ENCODE measurements at regions not wholly inside any gene's neighbourhood (a gene's known extent, or its start where the extent isn't known, plus 50 kb on each side); places are given as distances from the start of the nearest gene placed in this dataset.

DNA sequence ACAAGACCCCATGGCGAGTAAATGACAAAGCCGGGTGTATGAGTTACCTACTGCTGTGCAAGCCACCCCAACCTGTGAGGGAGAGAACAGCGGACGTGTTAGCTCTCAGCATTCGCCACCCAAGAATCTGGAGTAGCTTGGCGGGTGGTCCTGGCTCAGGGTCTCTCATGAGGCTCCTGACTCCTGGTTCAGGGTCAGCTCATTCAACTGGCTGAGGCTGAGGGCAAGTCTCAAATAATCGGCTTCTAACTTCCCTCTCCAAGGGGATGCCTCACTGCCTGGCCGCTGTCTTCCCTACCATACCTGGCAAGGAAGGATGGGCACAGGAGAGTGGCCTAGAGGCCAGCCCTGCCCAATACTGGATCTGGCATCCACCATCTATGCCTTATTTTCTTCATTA lies 94.2 kb downstream of the HTR5A start:
- no peak for TF ChIP-seq POLR2A (IDR thresholded peaks at IDR 0.05)
- TF ChIP-seq, protein P1, sequence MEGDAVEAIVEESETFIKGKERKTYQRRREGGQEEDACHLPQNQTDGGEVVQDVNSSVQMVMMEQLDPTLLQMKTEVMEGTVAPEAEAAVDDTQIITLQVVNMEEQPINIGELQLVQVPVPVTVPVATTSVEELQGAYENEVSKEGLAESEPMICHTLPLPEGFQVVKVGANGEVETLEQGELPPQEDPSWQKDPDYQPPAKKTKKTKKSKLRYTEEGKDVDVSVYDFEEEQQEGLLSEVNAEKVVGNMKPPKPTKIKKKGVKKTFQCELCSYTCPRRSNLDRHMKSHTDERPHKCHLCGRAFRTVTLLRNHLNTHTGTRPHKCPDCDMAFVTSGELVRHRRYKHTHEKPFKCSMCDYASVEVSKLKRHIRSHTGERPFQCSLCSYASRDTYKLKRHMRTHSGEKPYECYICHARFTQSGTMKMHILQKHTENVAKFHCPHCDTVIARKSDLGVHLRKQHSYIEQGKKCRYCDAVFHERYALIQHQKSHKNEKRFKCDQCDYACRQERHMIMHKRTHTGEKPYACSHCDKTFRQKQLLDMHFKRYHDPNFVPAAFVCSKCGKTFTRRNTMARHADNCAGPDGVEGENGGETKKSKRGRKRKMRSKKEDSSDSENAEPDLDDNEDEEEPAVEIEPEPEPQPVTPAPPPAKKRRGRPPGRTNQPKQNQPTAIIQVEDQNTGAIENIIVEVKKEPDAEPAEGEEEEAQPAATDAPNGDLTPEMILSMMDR (IDR thresholded peaks at IDR 0.05) = no peak
- no peak for TF ChIP-seq POLR2AphosphoS5 (IDR thresholded peaks at IDR 0.05)
- Histone ChIP-seq H3K27ac (no peak overlapping the region), H3K9me3 (no peaks in the 10 kb centered on the region), H3K36me3 (no peaks in the 10 kb centered on the region), H3K27me3 (peaks cover 0 to 18% (median 0%) of the 10 kb centered on the region in 3 donors), H3K4me1 (no peaks in the 10 kb centered on the region), H3K4me3 (no peak overlapping the region)
- DNase-seq = no peak
- intact Hi-C loops (cut with DNase I; ENCODE audit: low total_unique reads) = no loop called here
- WGBS, 5 donors = 86 to 92% (median 90%) methylated on average over 7 to 8 of the region's 8 CpGs

DNA sequence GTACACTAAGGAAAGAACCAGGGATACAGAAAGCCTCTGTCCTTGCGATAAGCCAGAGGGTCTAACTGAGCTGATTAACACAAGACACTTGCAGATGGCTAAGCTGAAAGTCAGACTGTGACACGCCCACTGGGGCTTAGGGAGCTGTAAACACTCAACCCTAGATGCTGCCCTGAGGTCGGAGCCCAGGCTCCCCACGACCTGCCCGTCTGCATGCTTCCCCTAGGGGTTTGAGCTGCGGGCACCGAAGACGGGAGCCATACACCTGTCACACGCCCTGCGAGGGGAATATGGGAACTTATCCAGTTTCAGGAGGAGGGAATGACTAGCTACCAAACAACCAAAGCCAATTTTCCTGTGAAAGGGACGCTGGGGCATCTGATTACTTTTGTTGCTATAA lies 96.0 kb downstream of the HTR5A start:
- TF ChIP-seq EP300 (IDR thresholded peaks at IDR 0.05) (no peak), POLR2AphosphoS5 (IDR thresholded peaks at IDR 0.05) (no peak), POLR2A (IDR thresholded peaks at IDR 0.05) (no peak)
- TF ChIP-seq, protein P1 (IDR thresholded peaks at IDR 0.05) = no peak
- Histone ChIP-seq H3K27ac (peak overlapping the region in 3 of 5 donors; percentile 41 to 64 (median 42)), H3K4me3 (no peak overlapping the region), H3K4me1 (no peaks in the 10 kb centered on the region), H3K27me3 (peaks cover 0 to 24% (median 0%) of the 10 kb centered on the region in 3 donors), H3K36me3 (no peaks in the 10 kb centered on the region), H3K9me3 (no peaks in the 10 kb centered on the region)
- intact Hi-C loops (cut with DNase I; ENCODE audit: low total_unique reads) = no loop called here
- no peak for DNase-seq
- WGBS, 5 donors = 55 to 79% (median 72%) methylated on average over 3 to 11 of the region's 11 CpGs

DNA sequence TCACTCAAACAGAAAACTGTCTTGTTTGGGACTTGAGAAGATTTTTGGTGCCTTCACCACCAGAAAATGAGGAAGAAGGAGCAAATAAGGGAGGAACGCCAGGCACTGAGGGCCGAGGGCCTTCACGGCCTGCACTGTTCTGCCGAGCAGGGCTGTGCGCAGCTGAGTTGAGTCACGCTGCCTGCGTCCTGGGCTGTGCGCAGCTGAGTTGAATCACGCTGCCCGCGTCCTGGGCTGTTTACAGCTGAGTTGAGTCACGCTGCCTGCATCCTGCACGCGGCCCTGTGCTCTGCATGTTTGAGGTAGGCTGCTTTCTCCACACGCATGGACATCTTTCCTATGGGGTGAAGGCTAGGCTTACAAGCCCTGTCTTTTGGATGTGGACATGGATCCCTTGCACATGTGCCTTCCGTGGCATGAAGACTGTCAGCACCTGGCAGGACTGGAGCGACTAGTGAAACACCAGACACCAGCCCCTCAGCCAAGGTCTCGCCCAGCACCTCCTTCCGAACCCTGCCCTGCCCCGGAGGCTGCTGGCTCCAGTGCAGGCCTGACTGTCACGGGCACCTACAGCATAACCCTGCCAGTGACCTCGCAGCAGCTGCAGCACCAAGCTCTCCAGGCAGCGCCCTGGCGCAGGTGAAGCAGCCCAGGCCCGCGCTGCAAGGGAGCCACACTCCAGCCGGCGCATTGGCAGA lies 96.7 kb downstream of the HTR5A start:
- 44 to 89% (median 61%) methylated on average over 15 to 28 of the region's 28 CpGs for WGBS, 5 donors
- no peaks in the 10 kb centered on the region for H3K4me1 ChIP-seq
- H3K9me3 ChIP-seq = no peaks in the 10 kb centered on the region
- H3K27ac ChIP-seq = peak overlapping the region in 3 of 5 donors; percentile 41 to 64 (median 42)
- TF ChIP-seq EP300 (IDR thresholded peaks at IDR 0.05) (no peak), POLR2AphosphoS5 (IDR thresholded peaks at IDR 0.05) (no peak), POLR2A (IDR thresholded peaks at IDR 0.05) (no peak)
- TF ChIP-seq, protein P1 (IDR thresholded peaks at IDR 0.05) = no peak
- no peaks in the 10 kb centered on the region for H3K36me3 ChIP-seq
- peaks cover 0 to 24% (median 0%) of the 10 kb centered on the region in 3 donors for H3K27me3 ChIP-seq
- peak in 1 of 2 donors; percentile 34 for DNase-seq
- no peak overlapping the region for H3K4me3 ChIP-seq
- intact Hi-C loops (cut with DNase I; ENCODE audit: low total_unique reads) = no loop called here

DNA sequence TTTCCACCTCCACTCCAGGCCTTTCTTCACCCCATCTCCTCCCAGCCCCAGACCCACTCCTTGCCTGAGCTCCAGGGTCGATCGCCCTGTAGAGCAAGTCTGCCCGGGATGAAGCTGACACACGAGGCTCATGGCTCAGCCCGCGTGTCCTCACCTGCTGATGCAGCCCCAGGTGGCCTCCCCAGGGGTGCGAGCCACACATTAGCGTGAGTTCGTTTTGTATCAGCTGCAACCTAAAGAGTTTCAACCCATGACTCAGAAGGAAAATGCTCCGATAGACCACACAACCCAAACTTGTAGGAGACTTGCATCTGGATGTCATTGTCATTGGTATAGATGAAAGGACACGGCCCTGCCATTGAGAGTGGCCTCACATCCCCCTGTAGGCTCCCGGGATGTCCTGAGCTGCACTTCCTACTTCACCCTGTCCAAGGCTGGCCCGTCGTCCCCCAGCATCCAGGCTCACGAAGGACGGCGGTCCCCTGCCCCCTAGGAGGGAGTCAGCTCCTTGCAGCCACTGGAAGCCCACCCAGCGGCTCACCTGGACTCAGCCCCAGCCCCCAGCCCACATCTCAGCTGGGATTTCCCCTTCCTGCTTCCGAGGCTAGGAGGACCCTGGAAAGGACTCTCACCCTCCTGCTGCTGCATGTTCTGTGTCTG lies 97.7 kb downstream of the HTR5A start:
- no peak for DNase-seq
- 79 to 82% (median 81%) methylated on average over 13 to 19 of the region's 19 CpGs for WGBS, 5 donors
- Histone ChIP-seq H3K9me3 (no peaks in the 10 kb centered on the region), H3K27me3 (peaks cover 0 to 24% (median 0%) of the 10 kb centered on the region in 3 donors), H3K36me3 (no peaks in the 10 kb centered on the region), H3K4me3 (no peak overlapping the region), H3K4me1 (no peaks in the 10 kb centered on the region), H3K27ac (no peak overlapping the region)
- TF ChIP-seq POLR2A (IDR thresholded peaks at IDR 0.05) (no peak), POLR2AphosphoS5 (IDR thresholded peaks at IDR 0.05) (no peak), EP300 (IDR thresholded peaks at IDR 0.05) (no peak)
- TF ChIP-seq, protein P1 (IDR thresholded peaks at IDR 0.05) = no peak
- intact Hi-C loops (cut with DNase I; ENCODE audit: low total_unique reads) = no loop called here
